OCI-LY3 (cell line): ENCODE measurements at regions not wholly inside any gene's neighbourhood (a gene's known extent, or its start where the extent isn't known, plus 50 kb on each side); places are given as distances from the start of the nearest gene placed in this dataset.

Experiments
- H2AFZ ChIP-seq: fragments of 200-600, 300-600 bp; shearing (Covaris generic); 2 replicates; pipeline ENCODE4 v1.6.0; 2014; ENCODE audit warnings: antibody characterized with exemption, low read depth, low read length
- H3K27ac ChIP-seq: fragments of 200-600, 300-600 bp; sonication (generic); 2 replicates; pipeline ENCODE4 v1.5.1; 2014; ENCODE audit warnings: mild to moderate bottlenecking, low read length, moderate library complexity, mixed read lengths
- H3K27me3 ChIP-seq: fragments of 200-600, 300-600 bp; sonication (generic); 2 replicates; pipeline ENCODE4 v1.6.1; 2014; ENCODE audit warnings: low read depth, low read length, mixed read lengths
- H3K36me3 ChIP-seq: fragments of 200-600, 300-600 bp; sonication (generic); replicated peaks from 2 replicates; pipeline ENCODE3; 2014; ENCODE audit warnings: low read depth, low read length, mixed read lengths
- H3K4me1 ChIP-seq: fragments of 300-600, 200-600 bp; sonication (generic); 2 replicates; pipeline ENCODE4 v1.6.1; 2014; ENCODE audit warnings: low read length, mixed read lengths
- H3K4me2 ChIP-seq: fragments of 200-600, 300-600 bp; sonication (generic); 2 replicates; pipeline ENCODE4 v1.6.1; 2014; ENCODE audit warnings: low read length, mixed read lengths
- H3K4me3 ChIP-seq: fragments of 300-600, 200-600 bp; sonication (generic); 2 replicates; pipeline ENCODE4 v1.5.1; 2014; ENCODE audit warnings: antibody characterized with exemption, mild to moderate bottlenecking, low read length, moderate library complexity
- H3K79me2 ChIP-seq: fragments of 300-600, 200-600 bp; shearing (Covaris generic); 2 replicates; pipeline ENCODE4 v1.6.1; 2014; ENCODE audit warnings: mild to moderate bottlenecking, low read length, mixed read lengths
- H3K9ac ChIP-seq: fragments of 300-600, 200-600 bp; shearing (Covaris generic); 2 replicates; pipeline ENCODE4 v1.6.0; 2014; ENCODE audit warnings: mild to moderate bottlenecking, low read length, moderate library complexity
- H3K9me3 ChIP-seq: fragments of 200-600, 300-600 bp; shearing (Covaris generic); 2 replicates; pipeline ENCODE4 v1.6.1; 2014; ENCODE audit warnings: low read length, mixed read lengths; ENCODE audit not compliant: insufficient read depth
- H4K20me1 ChIP-seq: fragments of 200-600, 300-600 bp; sonication (generic); 2 replicates; pipeline ENCODE4 v1.6.1; 2016; ENCODE audit warnings: low read length, mixed read lengths; ENCODE audit not compliant: insufficient read depth
- CTCF ChIP-seq: fragments of 200-600, 300-600 bp; sonication (generic); IDR thresholded peaks from 2 replicates; pipeline ENCODE4 v1.5.1; 2014; ENCODE audit warnings: antibody characterized with exemption, low read length, low read depth
- EZH2phosphoT487 ChIP-seq: fragments of 200-600 bp; shearing (Covaris generic); IDR thresholded peaks from 2 replicates; pipeline ENCODE4 v1.6.1; 2018; ENCODE audit warnings: antibody characterized with exemption, mixed run types, low read depth

GRCh38 chr14:40115583-40115982 lies 683.4 kb upstream of the FBXO33 start:
- Histone ChIP-seq H3K4me3 (no peak overlapping the region), H2AFZ (no peak overlapping the region), H3K27me3 (no peaks in the 10 kb centered on the region), H3K9ac (no peak overlapping the region), H3K27ac (no peak overlapping the region), H3K4me1 (peaks cover 10% of the 10 kb centered on the region), H3K79me2 (no peaks in the 10 kb centered on the region), H3K9me3 (no peaks in the 10 kb centered on the region), H3K36me3 (no peaks in the 10 kb centered on the region), H3K4me2 (no peak overlapping the region), H4K20me1 (no peaks in the 10 kb centered on the region)
- TF ChIP-seq EZH2phosphoT487 (no peak), CTCF (no peak)

DNA sequence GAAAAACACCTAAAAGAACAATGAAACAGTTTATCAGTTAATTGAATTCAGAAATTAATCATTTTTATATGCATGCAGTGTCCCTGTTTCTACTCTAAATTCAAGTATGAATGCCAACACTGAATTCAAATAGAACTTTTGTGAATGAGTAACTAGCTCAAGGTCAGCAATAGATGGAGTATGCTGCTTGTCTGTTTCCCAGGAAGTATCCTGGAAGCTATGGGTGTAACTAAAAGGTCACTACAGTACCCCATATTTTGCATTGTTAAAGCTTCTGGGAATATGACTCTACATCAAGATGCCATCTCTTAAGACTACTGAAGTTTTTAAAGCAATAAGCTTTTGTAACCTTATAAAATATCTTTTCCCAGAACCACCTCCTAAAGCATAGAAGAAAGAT lies 681.4 kb upstream of the FBXO33 start:
- no peak overlapping the region for H3K27ac ChIP-seq
- no peaks in the 10 kb centered on the region for H3K27me3 ChIP-seq
- H3K9ac ChIP-seq, result no peak overlapping the region
- no peak overlapping the region for H3K4me2 ChIP-seq
- no peaks in the 10 kb centered on the region for H4K20me1 ChIP-seq
- H2AFZ ChIP-seq, result no peak overlapping the region
- no peaks in the 10 kb centered on the region for H3K9me3 ChIP-seq
- TF ChIP-seq CTCF (no peak), EZH2phosphoT487 (no peak)
- no peaks in the 10 kb centered on the region for H3K79me2 ChIP-seq
- H3K36me3 ChIP-seq, result no peaks in the 10 kb centered on the region
- H3K4me3 ChIP-seq, result no peak overlapping the region
- H3K4me1 ChIP-seq, result no peaks in the 10 kb centered on the region

GRCh38 chr14:40100544-40101196 lies 668.4 kb upstream of the FBXO33 start:
- no peaks in the 10 kb centered on the region for H3K4me1 ChIP-seq
- H2AFZ ChIP-seq, result no peak overlapping the region
- H3K79me2 ChIP-seq, result no peaks in the 10 kb centered on the region
- no peak overlapping the region for H3K4me3 ChIP-seq
- no peak overlapping the region for H3K27ac ChIP-seq
- H3K36me3 ChIP-seq, result no peaks in the 10 kb centered on the region
- H3K9me3 ChIP-seq, result no peaks in the 10 kb centered on the region
- no peak overlapping the region for H3K4me2 ChIP-seq
- no peaks in the 10 kb centered on the region for H3K27me3 ChIP-seq
- TF ChIP-seq EZH2phosphoT487 (no peak), CTCF (no peak)
- no peak overlapping the region for H3K9ac ChIP-seq
- H4K20me1 ChIP-seq, result no peaks in the 10 kb centered on the region

DNA sequence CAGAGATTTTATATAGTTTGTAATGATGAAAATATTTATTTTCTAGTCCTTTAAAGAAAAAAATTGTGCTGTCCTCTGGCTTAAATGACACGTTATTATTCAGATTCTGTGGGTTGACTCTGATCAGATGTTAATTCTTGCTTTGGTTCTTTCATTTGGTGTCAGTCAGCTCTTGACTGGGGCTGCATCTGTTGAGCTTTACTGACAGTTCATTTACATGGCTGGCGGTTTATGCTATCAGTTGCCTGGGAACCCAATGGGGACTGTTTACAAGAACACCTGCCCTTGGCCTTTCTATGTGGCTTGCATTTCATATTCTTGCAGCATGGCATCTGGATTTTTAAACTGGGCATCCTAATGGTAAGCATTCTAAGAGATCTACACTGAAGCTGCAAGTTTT lies 667.1 kb upstream of the FBXO33 start:
- no peaks in the 10 kb centered on the region for H3K79me2 ChIP-seq
- no peak overlapping the region for H3K27ac ChIP-seq
- H3K9me3 ChIP-seq, result no peaks in the 10 kb centered on the region
- H3K4me2 ChIP-seq, result no peak overlapping the region
- no peak overlapping the region for H2AFZ ChIP-seq
- no peaks in the 10 kb centered on the region for H3K4me1 ChIP-seq
- H3K9ac ChIP-seq, result no peak overlapping the region
- no peak overlapping the region for H3K4me3 ChIP-seq
- no peaks in the 10 kb centered on the region for H3K27me3 ChIP-seq
- H4K20me1 ChIP-seq, result no peaks in the 10 kb centered on the region
- no peak for TF ChIP-seq CTCF
- TF ChIP-seq EZH2phosphoT487, result no peak
- H3K36me3 ChIP-seq, result no peaks in the 10 kb centered on the region
